ENCODE measurements at regions not wholly inside any gene's neighbourhood (a gene's known extent, or its start where the extent isn't known, plus 50 kb on each side); places are given as distances from the start of the nearest gene placed in this dataset.

- Histone ChIP-seq H3K4me1 (no peaks in the 10 kb centered on the region), H3K36me3 (no peaks in the 10 kb centered on the region), H3K27me3 (peaks cover 0 to 10% (median 0%) of the 10 kb centered on the region in 7 donors), H3K9me3 (peaks cover 0 to 4% (median 0%) of the 10 kb centered on the region in 11 donors), H3K4me3 (no peak overlapping the region), H3K27ac (no peak overlapping the region)
- intact Hi-C loops (cut with DNase I) = no loop called here
- DNase-seq = no peak
- WGBS, 2 donors = 55 to 70% methylated on average over 3 of the region's 3 CpGs
- no peak for TF ChIP-seq CTCF (IDR thresholded peaks at IDR 0.05)
- no peak for ATAC-seq
Measured at GRCh38 chr1:166789286-166789685, 50.0 kb upstream of the POGK start.

All from heart right ventricle (tissue), 16 donors.